Mesothelial cell of epicardium (in vitro differentiated cells): ENCODE measurements at regions not wholly inside any gene's neighbourhood (a gene's known extent, or its start where the extent isn't known, plus 50 kb on each side); places are given as distances from the start of the nearest gene placed in this dataset.

Experiments
- DNase-seq, 2 experiments: peaks; one replicate each; pipeline ENCODE4 v3.0.0; 2021; ENCODE audit warnings: low spot score in 2 of 2; ENCODE audit not compliant: unreplicated experiment in 2 of 2
- H3K27ac Mint-ChIP-seq: 2 replicates; pipeline ENCODE4 v1.8.0; 2021; ENCODE audit warnings: mixed read lengths
- H3K27me3 Mint-ChIP-seq: 2 replicates; pipeline ENCODE4 v1.8.0; 2021; ENCODE audit warnings: low read depth, mixed read lengths
- H3K36me3 Mint-ChIP-seq: 2 replicates; pipeline ENCODE4 v1.8.0; 2021; ENCODE audit warnings: mixed read lengths
- H3K4me1 Mint-ChIP-seq: 2 replicates; pipeline ENCODE4 v1.8.0; 2021; ENCODE audit warnings: mixed read lengths
- H3K4me3 Mint-ChIP-seq: 2 replicates; pipeline ENCODE4 v1.8.0; 2021; ENCODE audit warnings: mild to moderate bottlenecking, moderate library complexity, mixed read lengths
- H3K9me3 Mint-ChIP-seq: 2 replicates; pipeline ENCODE4 v1.8.0; 2021; ENCODE audit warnings: mixed read lengths
- TF ChIP-seq, protein P1 (sequence below): fragments of 200-600 bp; sonication (generic); IDR thresholded peaks from one replicate; pipeline ENCODE4 v1.5.0; 2021; ENCODE audit warnings: antibody characterized with exemption; ENCODE audit not compliant: unreplicated experiment

DNA sequence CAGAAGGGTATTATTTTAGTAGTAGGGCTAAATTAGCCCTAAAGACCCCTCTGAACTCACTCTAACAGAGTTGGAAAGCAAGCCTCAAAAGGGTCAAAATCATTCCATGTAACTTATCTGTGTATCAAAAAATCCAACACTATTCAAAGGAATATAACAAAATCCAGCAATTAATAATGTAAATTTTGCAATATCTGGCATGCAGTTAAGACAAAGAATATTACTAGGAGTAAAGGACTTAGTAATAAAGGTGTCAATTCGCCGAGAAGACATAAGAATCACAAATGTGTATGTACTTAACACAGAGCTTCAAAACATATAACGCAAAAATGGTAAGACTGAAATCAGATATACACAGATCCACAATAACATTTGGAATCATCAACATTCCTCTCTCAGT lies 71.2 kb upstream of the PFN2 start:
- Mint-ChIP-seq H3K27me3 (no peaks in the 10 kb centered on the region), H3K27ac (no peak overlapping the region), H3K4me3 (no peak overlapping the region), H3K4me1 (no peaks in the 10 kb centered on the region), H3K36me3 (peaks cover 12% of the 10 kb centered on the region), H3K9me3 (peaks cover 43% of the 10 kb centered on the region)
- TF ChIP-seq, protein P1, sequence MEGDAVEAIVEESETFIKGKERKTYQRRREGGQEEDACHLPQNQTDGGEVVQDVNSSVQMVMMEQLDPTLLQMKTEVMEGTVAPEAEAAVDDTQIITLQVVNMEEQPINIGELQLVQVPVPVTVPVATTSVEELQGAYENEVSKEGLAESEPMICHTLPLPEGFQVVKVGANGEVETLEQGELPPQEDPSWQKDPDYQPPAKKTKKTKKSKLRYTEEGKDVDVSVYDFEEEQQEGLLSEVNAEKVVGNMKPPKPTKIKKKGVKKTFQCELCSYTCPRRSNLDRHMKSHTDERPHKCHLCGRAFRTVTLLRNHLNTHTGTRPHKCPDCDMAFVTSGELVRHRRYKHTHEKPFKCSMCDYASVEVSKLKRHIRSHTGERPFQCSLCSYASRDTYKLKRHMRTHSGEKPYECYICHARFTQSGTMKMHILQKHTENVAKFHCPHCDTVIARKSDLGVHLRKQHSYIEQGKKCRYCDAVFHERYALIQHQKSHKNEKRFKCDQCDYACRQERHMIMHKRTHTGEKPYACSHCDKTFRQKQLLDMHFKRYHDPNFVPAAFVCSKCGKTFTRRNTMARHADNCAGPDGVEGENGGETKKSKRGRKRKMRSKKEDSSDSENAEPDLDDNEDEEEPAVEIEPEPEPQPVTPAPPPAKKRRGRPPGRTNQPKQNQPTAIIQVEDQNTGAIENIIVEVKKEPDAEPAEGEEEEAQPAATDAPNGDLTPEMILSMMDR = no peak
- no peak for DNase-seq

DNA sequence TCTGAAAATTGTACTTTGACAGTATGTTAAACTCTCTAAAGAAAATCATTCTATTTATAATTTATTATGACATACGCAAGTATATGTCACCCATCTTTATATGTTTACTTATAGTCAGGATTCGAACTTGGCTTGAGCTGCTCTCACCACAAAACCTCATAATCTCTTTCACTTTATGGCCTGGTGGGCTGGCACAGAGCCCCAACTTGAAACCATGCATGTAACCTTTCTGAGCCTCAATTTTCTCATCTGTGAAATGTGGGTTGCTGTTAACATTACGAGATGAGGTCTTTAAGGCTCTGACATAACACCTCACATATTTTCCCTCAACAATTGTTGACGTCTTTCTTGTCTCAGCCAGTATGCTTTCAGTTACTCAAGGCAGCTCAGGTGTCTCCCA lies 69.4 kb upstream of the PFN2 start:
- TF ChIP-seq, protein P1 = no peak
- H3K36me3 Mint-ChIP-seq = peaks cover 12% of the 10 kb centered on the region
- H3K4me1 Mint-ChIP-seq = no peaks in the 10 kb centered on the region
- peaks cover 38% of the 10 kb centered on the region for H3K9me3 Mint-ChIP-seq
- H3K27ac Mint-ChIP-seq = no peak overlapping the region
- no peak for DNase-seq
- H3K4me3 Mint-ChIP-seq = no peak overlapping the region
- no peaks in the 10 kb centered on the region for H3K27me3 Mint-ChIP-seq

DNA sequence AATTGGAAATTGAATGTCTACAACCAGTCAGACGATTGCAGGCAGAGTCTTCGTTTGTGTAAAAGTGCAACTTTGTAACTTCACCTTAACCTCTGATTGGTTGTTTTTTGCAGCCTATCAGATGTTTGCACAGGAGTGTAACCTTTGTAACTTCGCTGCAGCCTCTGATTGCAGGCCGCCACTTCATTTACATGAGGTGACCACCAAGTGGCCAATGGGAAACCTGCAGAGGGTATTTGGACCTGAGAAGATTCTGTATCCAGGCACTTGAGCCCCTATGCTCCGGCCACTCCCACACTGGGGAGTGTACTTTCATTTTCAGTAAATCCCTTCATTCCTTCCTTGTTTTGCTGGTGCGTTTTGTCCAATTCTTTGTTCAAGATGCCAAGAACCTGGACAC lies 68.1 kb upstream of the PFN2 start:
- peaks cover 28% of the 10 kb centered on the region for H3K9me3 Mint-ChIP-seq
- H3K27ac Mint-ChIP-seq = no peak overlapping the region
- H3K4me1 Mint-ChIP-seq = no peaks in the 10 kb centered on the region
- TF ChIP-seq, protein P1 = no peak
- DNase-seq = no peak
- no peaks in the 10 kb centered on the region for H3K27me3 Mint-ChIP-seq
- no peak overlapping the region for H3K4me3 Mint-ChIP-seq
- peaks cover 8% of the 10 kb centered on the region for H3K36me3 Mint-ChIP-seq

DNA sequence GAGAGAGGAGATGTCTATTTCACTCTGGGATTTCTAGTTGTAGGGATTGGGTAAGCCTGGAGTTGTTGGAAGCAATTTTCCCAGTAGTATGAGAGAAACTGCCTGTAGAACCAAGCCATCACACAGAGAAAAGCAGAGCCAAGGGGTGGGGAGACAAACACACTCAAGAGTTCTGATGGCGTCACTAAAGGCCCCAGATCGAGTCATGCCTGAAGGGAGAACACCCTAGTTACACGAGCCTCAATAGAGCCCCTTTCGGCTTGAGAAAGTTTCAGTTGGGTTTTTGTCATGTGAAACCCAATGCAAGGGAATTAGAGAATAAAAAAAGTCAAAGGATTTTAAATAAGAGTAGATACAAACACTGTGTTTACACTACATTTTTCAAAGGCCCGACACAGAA lies 66.1 kb upstream of the PFN2 start:
- Mint-ChIP-seq H3K4me1 (no peaks in the 10 kb centered on the region), H3K27me3 (peaks cover 3% of the 10 kb centered on the region), H3K9me3 (peaks cover 18% of the 10 kb centered on the region), H3K27ac (no peak overlapping the region), H3K4me3 (no peak overlapping the region), H3K36me3 (peaks cover 6% of the 10 kb centered on the region)
- DNase-seq = no peak
- TF ChIP-seq, protein P1 = no peak

DNA sequence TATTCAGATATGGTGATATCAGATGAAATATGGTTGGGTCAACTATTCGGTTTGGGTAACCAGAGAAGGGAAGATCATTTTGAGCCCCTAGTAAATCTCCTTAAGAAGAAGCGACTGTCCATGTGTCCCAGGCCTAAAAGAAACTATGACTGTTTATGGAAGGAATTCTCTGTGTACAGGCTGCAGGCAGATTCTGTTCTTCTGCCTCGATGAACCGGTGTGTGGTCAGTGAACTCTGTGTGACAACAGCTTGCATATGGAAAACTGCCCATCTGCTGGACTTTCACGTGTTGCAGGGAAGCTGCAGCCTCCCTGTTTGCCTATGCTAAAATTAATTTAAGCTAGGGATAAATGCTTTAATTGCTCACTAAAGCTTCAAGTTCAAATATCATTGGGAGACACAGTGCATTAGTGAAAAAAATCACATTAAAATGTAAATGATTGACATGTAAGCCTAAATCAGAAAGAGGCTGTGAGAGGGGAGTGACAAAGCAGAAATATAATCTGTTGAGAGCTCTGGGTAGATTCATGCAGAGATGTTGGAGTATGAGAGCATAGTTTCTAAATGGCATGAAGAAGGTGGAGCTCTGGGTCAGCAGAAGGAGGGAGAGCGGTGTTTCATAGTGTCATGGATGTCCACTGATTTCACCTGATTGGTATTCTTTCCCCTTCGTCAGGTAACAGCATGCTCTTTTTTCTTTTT lies 65.4 kb upstream of the PFN2 start:
- Mint-ChIP-seq H3K27me3 (peaks cover 5% of the 10 kb centered on the region), H3K27ac (no peak overlapping the region), H3K4me3 (no peak overlapping the region), H3K4me1 (no peaks in the 10 kb centered on the region), H3K9me3 (peaks cover 12% of the 10 kb centered on the region), H3K36me3 (peaks cover 2% of the 10 kb centered on the region)
- no peak for DNase-seq
- TF ChIP-seq, protein P1 = no peak
